Mucosa of stomach (tissue), 1 donor: ENCODE measurements at regions not wholly inside any gene's neighbourhood (a gene's known extent, or its start where the extent isn't known, plus 50 kb on each side); places are given as distances from the start of the nearest gene placed in this dataset.

ENCODE experiments used
- H3K27me3 ChIP-seq: one replicate; pipeline ENCODE4 v1.7.0; 2013; ENCODE audit warnings: mild to moderate bottlenecking, low read length; ENCODE audit not compliant: control insufficient read depth, insufficient read depth
- H3K36me3 ChIP-seq: one replicate; pipeline ENCODE4 v1.7.0; 2013; ENCODE audit warnings: low read length; ENCODE audit not compliant: control insufficient read depth, insufficient read depth
- H3K4me1 ChIP-seq: one replicate; pipeline ENCODE4 v1.7.0; 2013; ENCODE audit warnings: mild to moderate bottlenecking, low read length; ENCODE audit not compliant: control insufficient read depth, insufficient read depth
- H3K4me3 ChIP-seq: one replicate; pipeline ENCODE4 v1.7.0; 2013; ENCODE audit warnings: low read length
- H3K9ac ChIP-seq: one replicate; pipeline ENCODE4 v1.7.0; 2013; ENCODE audit warnings: mild to moderate bottlenecking, low read length, moderate library complexity
- H3K9me3 ChIP-seq: one replicate; pipeline ENCODE4 v1.7.0; 2013; ENCODE audit warnings: mild to moderate bottlenecking, low read length, moderate library complexity; ENCODE audit not compliant: control insufficient read depth
- donor health status: Pancreatic carcinoma.

- no peaks in the 10 kb centered on the region for H3K36me3 ChIP-seq
- H3K9ac ChIP-seq, result no peak overlapping the region
- H3K4me1 ChIP-seq, result no peaks in the 10 kb centered on the region
- H3K9me3 ChIP-seq, result no peaks in the 10 kb centered on the region
- H3K27me3 ChIP-seq, result no peaks in the 10 kb centered on the region
- no peak overlapping the region for H3K4me3 ChIP-seq
Measured at GRCh38 chr5:118620233-118620632, 368.1 kb downstream of the DTWD2 start.

- Histone ChIP-seq H3K9me3 (no peaks in the 10 kb centered on the region), H3K4me1 (no peaks in the 10 kb centered on the region), H3K4me3 (no peak overlapping the region), H3K9ac (no peak overlapping the region), H3K27me3 (no peaks in the 10 kb centered on the region), H3K36me3 (no peaks in the 10 kb centered on the region)
Measured at GRCh38 chr5:118619823-118620222, 368.5 kb downstream of the DTWD2 start.

- Histone ChIP-seq H3K36me3 (no peaks in the 10 kb centered on the region), H3K9me3 (no peaks in the 10 kb centered on the region), H3K9ac (no peak overlapping the region), H3K27me3 (no peaks in the 10 kb centered on the region), H3K4me1 (no peaks in the 10 kb centered on the region), H3K4me3 (no peak overlapping the region)
Measured at GRCh38 chr5:118616281-118616680, 372.1 kb downstream of the DTWD2 start.

- Histone ChIP-seq H3K9ac (no peak overlapping the region), H3K9me3 (no peaks in the 10 kb centered on the region), H3K4me1 (no peaks in the 10 kb centered on the region), H3K4me3 (no peak overlapping the region), H3K36me3 (no peaks in the 10 kb centered on the region), H3K27me3 (no peaks in the 10 kb centered on the region)
Measured at GRCh38 chr5:118614731-118615456, 373.5 kb downstream of the DTWD2 start.

- no peaks in the 10 kb centered on the region for H3K27me3 ChIP-seq
- H3K36me3 ChIP-seq, result no peaks in the 10 kb centered on the region
- H3K4me1 ChIP-seq, result no peaks in the 10 kb centered on the region
- H3K9me3 ChIP-seq, result no peaks in the 10 kb centered on the region
- no peak overlapping the region for H3K4me3 ChIP-seq
- no peak overlapping the region for H3K9ac ChIP-seq
Measured at GRCh38 chr5:118611332-118611945, 376.9 kb downstream of the DTWD2 start.

- Histone ChIP-seq H3K4me3 (no peak overlapping the region), H3K9ac (no peak overlapping the region), H3K4me1 (no peaks in the 10 kb centered on the region), H3K36me3 (no peaks in the 10 kb centered on the region), H3K27me3 (no peaks in the 10 kb centered on the region), H3K9me3 (no peaks in the 10 kb centered on the region)
Measured at GRCh38 chr5:118606940-118607339, 381.4 kb downstream of the DTWD2 start.

- Histone ChIP-seq H3K9ac (no peak overlapping the region), H3K9me3 (no peaks in the 10 kb centered on the region)
Measured at GRCh38 chr5:118605761-118606160, 382.6 kb downstream of the DTWD2 start.

GRCh38 chr5:118604106-118604505 lies 384.2 kb downstream of the DTWD2 start:
- Histone ChIP-seq H3K4me1 (no peaks in the 10 kb centered on the region), H3K9ac (no peak overlapping the region), H3K4me3 (no peak overlapping the region)

More at GRCh38 chr5:118605761-118606160, 382.6 kb downstream of the DTWD2 start:
- no peaks in the 10 kb centered on the region for H3K27me3 ChIP-seq
- H3K4me3 ChIP-seq, result no peak overlapping the region
- H3K36me3 ChIP-seq, result no peaks in the 10 kb centered on the region
- no peaks in the 10 kb centered on the region for H3K4me1 ChIP-seq

GRCh38 chr5:118603278-118603677 lies 385.1 kb downstream of the DTWD2 start:
- H3K4me3 ChIP-seq, result no peak overlapping the region
- H3K4me1 ChIP-seq, result no peaks in the 10 kb centered on the region
- H3K36me3 ChIP-seq, result no peaks in the 10 kb centered on the region
- H3K27me3 ChIP-seq, result no peaks in the 10 kb centered on the region
- no peaks in the 10 kb centered on the region for H3K9me3 ChIP-seq
- no peak overlapping the region for H3K9ac ChIP-seq

More at GRCh38 chr5:118604106-118604505, 384.2 kb downstream of the DTWD2 start:
- Histone ChIP-seq H3K36me3 (no peaks in the 10 kb centered on the region), H3K27me3 (no peaks in the 10 kb centered on the region), H3K9me3 (no peaks in the 10 kb centered on the region)

- H3K4me3 ChIP-seq, result no peak overlapping the region
- no peak overlapping the region for H3K9ac ChIP-seq
- H3K4me1 ChIP-seq, result no peaks in the 10 kb centered on the region
- H3K36me3 ChIP-seq, result no peaks in the 10 kb centered on the region
- no peaks in the 10 kb centered on the region for H3K9me3 ChIP-seq
- no peaks in the 10 kb centered on the region for H3K27me3 ChIP-seq
Measured at GRCh38 chr5:118598311-118598710, 390.0 kb downstream of the DTWD2 start.

GRCh38 chr5:118597543-118597942 lies 390.8 kb downstream of the DTWD2 start:
- Histone ChIP-seq H3K9ac (no peak overlapping the region), H3K36me3 (no peaks in the 10 kb centered on the region), H3K4me1 (no peaks in the 10 kb centered on the region), H3K4me3 (no peak overlapping the region), H3K9me3 (no peaks in the 10 kb centered on the region), H3K27me3 (no peaks in the 10 kb centered on the region)

- no peaks in the 10 kb centered on the region for H3K36me3 ChIP-seq
- H3K4me1 ChIP-seq, result no peaks in the 10 kb centered on the region
- no peak overlapping the region for H3K9ac ChIP-seq
- H3K9me3 ChIP-seq, result no peaks in the 10 kb centered on the region
- H3K4me3 ChIP-seq, result no peak overlapping the region
- no peaks in the 10 kb centered on the region for H3K27me3 ChIP-seq
Measured at GRCh38 chr5:118596255-118596654, 392.1 kb downstream of the DTWD2 start.
